Parathyroid adenoma (tissue), 2 donors: ENCODE measurements at regions not wholly inside any gene's neighbourhood (a gene's known extent, or its start where the extent isn't known, plus 50 kb on each side); places are given as distances from the start of the nearest gene placed in this dataset.

Source experiments
- H2AFZ ChIP-seq: fragments of 300-600 bp; sonication (generic); one replicate; pipeline ENCODE4 v1.7.0; 2017; ENCODE audit warnings: antibody characterized with exemption, mild to moderate bottlenecking
- H3K27ac ChIP-seq: fragments of 300-600 bp; sonication (generic); one replicate; pipeline ENCODE4 v1.7.0; 2017
- H3K27me3 ChIP-seq: fragments of 300-600 bp; sonication (generic); one replicate; pipeline ENCODE4 v1.7.0; 2017; ENCODE audit warnings: low read length; ENCODE audit not compliant: control insufficient read depth, insufficient read depth
- H3K36me3 ChIP-seq: fragments of 300-600 bp; sonication (generic); one replicate; pipeline ENCODE4 v1.7.0; 2017; ENCODE audit warnings: low read length; ENCODE audit not compliant: control insufficient read depth, insufficient read depth
- H3K4me1 ChIP-seq: fragments of 300-600 bp; sonication (generic); one replicate; pipeline ENCODE4 v1.7.0; 2017; ENCODE audit warnings: control low read depth
- H3K4me2 ChIP-seq: fragments of 300-600 bp; sonication (generic); one replicate; pipeline ENCODE4 v1.7.0; 2017; ENCODE audit warnings: low read length
- H3K4me3 ChIP-seq: fragments of 300-600 bp; sonication (generic); one replicate; pipeline ENCODE4 v1.7.0; 2017; ENCODE audit warnings: low read depth, low read length
- H3K79me2 ChIP-seq: fragments of 300-600 bp; sonication (generic); one replicate; pipeline ENCODE4 v1.7.0; 2017; ENCODE audit warnings: control low read depth
- H3K9ac ChIP-seq: fragments of 300-600 bp; sonication (generic); one replicate; pipeline ENCODE4 v1.7.0; 2017; ENCODE audit warnings: mild to moderate bottlenecking
- H3K9me3 ChIP-seq: fragments of 300-600 bp; sonication (generic); one replicate; pipeline ENCODE4 v1.7.0; 2017; ENCODE audit warnings: low read length; ENCODE audit not compliant: control insufficient read depth
- TF ChIP-seq, protein P1 (sequence below): fragments of 300-600 bp; sonication (generic); IDR thresholded peaks from one replicate; pipeline ENCODE4 v1.7.0; 2017; ENCODE audit warnings: antibody characterized with exemption, mild to moderate bottlenecking
- donor health status: primary hyperparathyroidism.

DNA sequence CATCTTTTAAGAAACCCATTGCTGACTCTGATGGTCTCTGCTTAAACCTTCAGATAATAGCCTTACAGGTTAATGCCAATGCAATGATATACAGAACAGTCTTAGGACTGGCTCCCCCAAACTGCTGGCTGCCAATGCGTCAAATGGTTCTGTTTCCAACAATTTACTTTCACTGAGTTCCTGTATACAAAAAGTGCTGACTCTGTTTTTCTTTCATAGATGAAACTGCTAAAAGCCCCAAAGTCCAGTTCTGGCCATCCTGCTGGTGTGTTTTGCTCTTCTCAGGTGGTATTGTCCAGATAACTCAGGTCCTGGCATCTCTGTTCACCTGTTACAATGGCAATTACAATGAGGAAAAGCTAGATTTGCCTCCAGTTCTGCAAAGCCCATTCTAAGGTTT lies 326.9 kb downstream of the GRIN2B start:
- Histone ChIP-seq H3K4me2 (no peak overlapping the region), H3K79me2 (no peaks in the 10 kb centered on the region)

DNA sequence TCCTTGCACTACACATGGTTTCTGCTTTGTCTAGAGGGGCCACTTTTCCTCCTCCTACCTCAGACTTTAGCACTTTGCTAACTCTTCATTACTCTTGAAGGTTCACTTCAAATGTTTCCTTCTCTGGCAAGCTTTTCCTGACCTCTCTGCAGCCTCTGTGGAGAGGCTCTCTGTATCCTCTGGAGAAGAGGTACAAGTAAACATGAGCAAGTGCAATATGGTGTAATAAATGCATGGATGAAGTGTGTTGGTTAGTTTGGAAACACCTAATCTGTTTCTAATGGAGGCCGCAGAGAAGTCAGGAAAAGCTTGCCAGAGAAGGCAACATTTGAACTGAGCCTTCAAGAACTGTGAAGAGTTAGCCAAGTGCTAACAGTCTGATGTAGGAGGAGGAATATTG lies 329.3 kb downstream of the GRIN2B start:
- no peak overlapping the region for H3K9ac ChIP-seq
- no peaks in the 10 kb centered on the region for H3K27me3 ChIP-seq
- no peak overlapping the region for H2AFZ ChIP-seq
- no peak overlapping the region for H3K4me2 ChIP-seq
- H3K36me3 ChIP-seq, result no peaks in the 10 kb centered on the region
- TF ChIP-seq, protein P1, sequence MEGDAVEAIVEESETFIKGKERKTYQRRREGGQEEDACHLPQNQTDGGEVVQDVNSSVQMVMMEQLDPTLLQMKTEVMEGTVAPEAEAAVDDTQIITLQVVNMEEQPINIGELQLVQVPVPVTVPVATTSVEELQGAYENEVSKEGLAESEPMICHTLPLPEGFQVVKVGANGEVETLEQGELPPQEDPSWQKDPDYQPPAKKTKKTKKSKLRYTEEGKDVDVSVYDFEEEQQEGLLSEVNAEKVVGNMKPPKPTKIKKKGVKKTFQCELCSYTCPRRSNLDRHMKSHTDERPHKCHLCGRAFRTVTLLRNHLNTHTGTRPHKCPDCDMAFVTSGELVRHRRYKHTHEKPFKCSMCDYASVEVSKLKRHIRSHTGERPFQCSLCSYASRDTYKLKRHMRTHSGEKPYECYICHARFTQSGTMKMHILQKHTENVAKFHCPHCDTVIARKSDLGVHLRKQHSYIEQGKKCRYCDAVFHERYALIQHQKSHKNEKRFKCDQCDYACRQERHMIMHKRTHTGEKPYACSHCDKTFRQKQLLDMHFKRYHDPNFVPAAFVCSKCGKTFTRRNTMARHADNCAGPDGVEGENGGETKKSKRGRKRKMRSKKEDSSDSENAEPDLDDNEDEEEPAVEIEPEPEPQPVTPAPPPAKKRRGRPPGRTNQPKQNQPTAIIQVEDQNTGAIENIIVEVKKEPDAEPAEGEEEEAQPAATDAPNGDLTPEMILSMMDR, result no peak
- H3K27ac ChIP-seq, result no peak overlapping the region
- H3K9me3 ChIP-seq, result no peaks in the 10 kb centered on the region
- no peaks in the 10 kb centered on the region for H3K4me1 ChIP-seq
- H3K79me2 ChIP-seq, result no peaks in the 10 kb centered on the region
- H3K4me3 ChIP-seq, result no peak overlapping the region

More for the DNA sequence above, 326.9 kb downstream of the GRIN2B start:
- Histone ChIP-seq H3K27me3 (no peaks in the 10 kb centered on the region), H3K9ac (no peak overlapping the region), H3K9me3 (no peaks in the 10 kb centered on the region), H3K27ac (no peak overlapping the region), H2AFZ (no peak overlapping the region), H3K36me3 (no peaks in the 10 kb centered on the region), H3K4me3 (no peak overlapping the region), H3K4me1 (no peaks in the 10 kb centered on the region)
- TF ChIP-seq, protein P1, result no peak

DNA sequence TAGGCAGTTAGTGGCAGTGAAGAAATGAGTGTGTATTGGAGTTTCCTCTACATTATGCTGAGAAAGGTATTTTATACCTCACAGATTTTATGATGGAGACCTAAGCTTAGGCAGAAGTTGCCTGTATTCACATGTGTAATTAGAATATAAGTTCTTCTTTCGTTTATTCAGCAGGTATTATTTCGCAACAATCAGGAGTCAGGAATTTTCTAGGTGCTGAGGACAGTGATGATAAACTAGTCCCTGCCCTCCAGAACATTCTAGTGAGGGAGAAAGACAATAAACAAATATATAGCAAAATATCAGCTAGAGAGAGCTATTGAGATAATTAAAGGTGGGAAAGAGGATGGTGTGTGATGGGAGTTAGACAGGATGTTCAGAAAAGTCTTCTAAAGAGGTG lies 345.7 kb downstream of the GRIN2B start:
- Histone ChIP-seq H2AFZ (no peak overlapping the region), H3K27ac (no peak overlapping the region), H3K27me3 (no peaks in the 10 kb centered on the region), H3K4me1 (no peaks in the 10 kb centered on the region), H3K9ac (no peak overlapping the region), H3K4me3 (no peak overlapping the region), H3K4me2 (no peak overlapping the region), H3K79me2 (no peaks in the 10 kb centered on the region), H3K36me3 (no peaks in the 10 kb centered on the region), H3K9me3 (no peaks in the 10 kb centered on the region)
- TF ChIP-seq, protein P1, result no peak

DNA sequence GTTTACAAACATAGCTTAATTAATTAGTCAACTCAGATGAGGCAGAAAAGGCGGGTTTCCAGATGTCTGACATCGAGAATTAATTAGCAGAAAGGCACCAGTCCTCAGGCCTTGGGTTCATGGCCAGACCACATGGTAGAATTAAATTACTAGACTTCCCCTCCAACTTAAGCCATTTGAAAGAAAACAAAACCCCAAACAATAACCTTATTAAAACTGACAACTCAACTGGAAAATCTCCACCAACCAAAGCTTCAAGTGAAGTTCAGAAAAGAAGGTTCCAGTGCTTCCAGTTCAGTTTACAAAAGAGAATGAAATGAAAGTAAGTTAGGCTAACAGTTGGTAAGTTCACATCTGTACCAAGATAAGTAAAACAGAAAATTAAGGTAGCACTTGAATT lies 349.5 kb downstream of the GRIN2B start:
- H3K4me2 ChIP-seq, result no peak overlapping the region
- no peak overlapping the region for H3K4me3 ChIP-seq
- H3K36me3 ChIP-seq, result no peaks in the 10 kb centered on the region
- H3K79me2 ChIP-seq, result no peaks in the 10 kb centered on the region
- H3K4me1 ChIP-seq, result no peaks in the 10 kb centered on the region
- H3K27me3 ChIP-seq, result no peaks in the 10 kb centered on the region
- H3K27ac ChIP-seq, result no peak overlapping the region
- TF ChIP-seq, protein P1, result no peak
- H3K9ac ChIP-seq, result no peak overlapping the region
- H3K9me3 ChIP-seq, result no peaks in the 10 kb centered on the region
- H2AFZ ChIP-seq, result no peak overlapping the region

DNA sequence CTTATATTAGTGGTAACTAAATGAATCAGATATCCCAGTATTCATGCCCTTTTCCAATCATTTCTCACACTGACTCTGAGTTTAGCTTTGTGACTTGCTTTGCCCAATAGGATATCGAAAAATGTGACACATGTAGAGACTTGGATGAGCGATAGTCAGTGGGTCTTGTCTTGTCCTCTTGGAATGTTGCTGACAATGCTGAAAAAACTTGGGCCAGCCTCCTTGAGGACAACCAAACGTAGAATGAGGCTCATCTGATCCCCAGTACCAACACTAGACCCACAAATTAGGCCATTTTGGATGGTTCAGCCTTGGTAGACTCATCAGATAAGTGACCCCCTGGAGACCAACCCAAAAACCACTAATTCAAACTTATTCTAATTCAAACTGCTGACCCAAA lies 351.0 kb downstream of the GRIN2B start:
- no peaks in the 10 kb centered on the region for H3K27me3 ChIP-seq
- no peak overlapping the region for H3K4me2 ChIP-seq
- H3K9ac ChIP-seq, result no peak overlapping the region
- TF ChIP-seq, protein P1, result no peak
- no peaks in the 10 kb centered on the region for H3K36me3 ChIP-seq
- no peak overlapping the region for H3K27ac ChIP-seq
- no peak overlapping the region for H2AFZ ChIP-seq
- H3K79me2 ChIP-seq, result no peaks in the 10 kb centered on the region
- H3K4me3 ChIP-seq, result no peak overlapping the region
- no peaks in the 10 kb centered on the region for H3K4me1 ChIP-seq
- H3K9me3 ChIP-seq, result no peaks in the 10 kb centered on the region
